Stimulated activated naive CD8-positive, alpha-beta T cell treated with anti-CD3 and anti-CD28 coated beads, Interleukin-15, Interleukin-2, amounts not matched to agents 100 ng/mL and 50 ng/mL, for 24 hours (primary cell): ENCODE measurements at regions not wholly inside any gene's neighbourhood (a gene's known extent, or its start where the extent isn't known, plus 50 kb on each side); places are given as distances from the start of the nearest gene placed in this dataset.
A peak's percentile ranks its signal among the peaks of the same experiment; 100 is the strongest.

ENCODE experiments used
- H3K27ac Mint-ChIP-seq: one replicate; pipeline ENCODE4 v1.8.0; 2021; ENCODE audit warnings: mild to moderate bottlenecking, mixed read lengths
- H3K27me3 Mint-ChIP-seq: one replicate; pipeline ENCODE4 v1.8.0; 2021; ENCODE audit warnings: mixed read lengths
- H3K36me3 Mint-ChIP-seq: one replicate; pipeline ENCODE4 v1.8.0; 2021; ENCODE audit warnings: low read depth, mixed read lengths
- H3K4me1 Mint-ChIP-seq: one replicate; pipeline ENCODE4 v1.8.0; 2021; ENCODE audit warnings: low read depth, mixed read lengths
- H3K4me3 Mint-ChIP-seq: one replicate; pipeline ENCODE4 v1.8.0; 2021; ENCODE audit warnings: mild to moderate bottlenecking, mixed read lengths
- H3K9me3 Mint-ChIP-seq: one replicate; pipeline ENCODE4 v1.8.0; 2021; ENCODE audit warnings: mixed read lengths

- H3K9me3 Mint-ChIP-seq = peaks cover 10% of the 10 kb centered on the region
- no peak overlapping the region for H3K4me3 Mint-ChIP-seq
- H3K27me3 Mint-ChIP-seq = no peaks in the 10 kb centered on the region
- H3K4me1 Mint-ChIP-seq = no peaks in the 10 kb centered on the region
- no peak overlapping the region for H3K27ac Mint-ChIP-seq
- no peaks in the 10 kb centered on the region for H3K36me3 Mint-ChIP-seq
Observed at GRCh38 chr5:23028445-23029021, 175.4 kb upstream of the CDH12 start.

- H3K27me3 Mint-ChIP-seq = no peaks in the 10 kb centered on the region
- no peak overlapping the region for H3K27ac Mint-ChIP-seq
- no peak overlapping the region for H3K4me3 Mint-ChIP-seq
- no peaks in the 10 kb centered on the region for H3K36me3 Mint-ChIP-seq
- no peaks in the 10 kb centered on the region for H3K4me1 Mint-ChIP-seq
- H3K9me3 Mint-ChIP-seq = peaks cover 7% of the 10 kb centered on the region
Observed at GRCh38 chr5:23027830-23028229, 174.7 kb upstream of the CDH12 start.

GRCh38 chr5:23027331-23027730, 174.2 kb upstream of the CDH12 start:
- Mint-ChIP-seq H3K4me1 (no peaks in the 10 kb centered on the region), H3K27ac (no peak overlapping the region), H3K36me3 (no peaks in the 10 kb centered on the region), H3K4me3 (no peak overlapping the region), H3K9me3 (peaks cover 7% of the 10 kb centered on the region), H3K27me3 (no peaks in the 10 kb centered on the region)

GRCh38 chr5:23026252-23027170, 173.4 kb upstream of the CDH12 start:
- peaks cover 7% of the 10 kb centered on the region for H3K9me3 Mint-ChIP-seq

GRCh38 chr5:23025629-23026233, 172.6 kb upstream of the CDH12 start:
- Mint-ChIP-seq H3K27me3 (no peaks in the 10 kb centered on the region), H3K27ac (no peak overlapping the region), H3K9me3 (peaks cover 7% of the 10 kb centered on the region), H3K4me1 (no peaks in the 10 kb centered on the region), H3K36me3 (no peaks in the 10 kb centered on the region), H3K4me3 (no peak overlapping the region)

More at GRCh38 chr5:23026252-23027170, 173.4 kb upstream of the CDH12 start:
- Mint-ChIP-seq H3K27me3 (no peaks in the 10 kb centered on the region), H3K4me1 (no peaks in the 10 kb centered on the region), H3K36me3 (no peaks in the 10 kb centered on the region), H3K27ac (no peak overlapping the region), H3K4me3 (no peak overlapping the region)

GRCh38 chr5:23024470-23024869, 171.3 kb upstream of the CDH12 start:
- Mint-ChIP-seq H3K27ac (no peak overlapping the region), H3K4me3 (no peak overlapping the region), H3K36me3 (no peaks in the 10 kb centered on the region), H3K4me1 (no peaks in the 10 kb centered on the region), H3K9me3 (peaks cover 7% of the 10 kb centered on the region), H3K27me3 (no peaks in the 10 kb centered on the region)

GRCh38 chr5:23014825-23015224, 161.7 kb upstream of the CDH12 start:
- H3K27ac Mint-ChIP-seq = no peak overlapping the region
- no peak overlapping the region for H3K4me3 Mint-ChIP-seq
- H3K4me1 Mint-ChIP-seq = peaks cover 4% of the 10 kb centered on the region
- H3K36me3 Mint-ChIP-seq = no peaks in the 10 kb centered on the region
- H3K27me3 Mint-ChIP-seq = no peaks in the 10 kb centered on the region
- no peaks in the 10 kb centered on the region for H3K9me3 Mint-ChIP-seq

GRCh38 chr5:23014266-23014665, 161.1 kb upstream of the CDH12 start:
- Mint-ChIP-seq H3K27me3 (no peaks in the 10 kb centered on the region), H3K36me3 (no peaks in the 10 kb centered on the region), H3K9me3 (no peaks in the 10 kb centered on the region), H3K4me1 (peaks cover 4% of the 10 kb centered on the region), H3K27ac (no peak overlapping the region), H3K4me3 (no peak overlapping the region)

- peaks cover 4% of the 10 kb centered on the region for H3K4me1 Mint-ChIP-seq
- no peak overlapping the region for H3K27ac Mint-ChIP-seq
- no peaks in the 10 kb centered on the region for H3K9me3 Mint-ChIP-seq
- peak overlapping the region; percentile 74 for H3K4me3 Mint-ChIP-seq
- H3K27me3 Mint-ChIP-seq = no peaks in the 10 kb centered on the region
- H3K36me3 Mint-ChIP-seq = no peaks in the 10 kb centered on the region
Observed at GRCh38 chr5:23013395-23013998, 160.4 kb upstream of the CDH12 start.

GRCh38 chr5:23012842-23013241, 159.7 kb upstream of the CDH12 start:
- no peaks in the 10 kb centered on the region for H3K27me3 Mint-ChIP-seq
- H3K4me3 Mint-ChIP-seq = peak overlapping the region; percentile 74
- H3K4me1 Mint-ChIP-seq = peaks cover 4% of the 10 kb centered on the region
- H3K27ac Mint-ChIP-seq = no peak overlapping the region
- no peaks in the 10 kb centered on the region for H3K9me3 Mint-ChIP-seq
- H3K36me3 Mint-ChIP-seq = no peaks in the 10 kb centered on the region

GRCh38 chr5:23007762-23008161, 154.6 kb upstream of the CDH12 start:
- Mint-ChIP-seq H3K36me3 (no peaks in the 10 kb centered on the region), H3K4me3 (no peak overlapping the region), H3K27me3 (no peaks in the 10 kb centered on the region), H3K9me3 (no peaks in the 10 kb centered on the region), H3K27ac (no peak overlapping the region), H3K4me1 (peaks cover under 1% of the 10 kb centered on the region)

- H3K27ac Mint-ChIP-seq = no peak overlapping the region
- H3K4me1 Mint-ChIP-seq = no peaks in the 10 kb centered on the region
- H3K27me3 Mint-ChIP-seq = no peaks in the 10 kb centered on the region
- no peaks in the 10 kb centered on the region for H3K36me3 Mint-ChIP-seq
- no peak overlapping the region for H3K4me3 Mint-ChIP-seq
- H3K9me3 Mint-ChIP-seq = no peaks in the 10 kb centered on the region
Observed at GRCh38 chr5:23007236-23007635, 154.1 kb upstream of the CDH12 start.

- Mint-ChIP-seq H3K4me1 (no peaks in the 10 kb centered on the region), H3K4me3 (no peak overlapping the region), H3K9me3 (peaks cover 4% of the 10 kb centered on the region), H3K27ac (no peak overlapping the region), H3K36me3 (no peaks in the 10 kb centered on the region), H3K27me3 (no peaks in the 10 kb centered on the region)
Observed at GRCh38 chr5:23001120-23001519, 148.0 kb upstream of the CDH12 start.

- H3K27ac Mint-ChIP-seq = no peak overlapping the region
- H3K9me3 Mint-ChIP-seq = peaks cover 8% of the 10 kb centered on the region
- H3K36me3 Mint-ChIP-seq = no peaks in the 10 kb centered on the region
- no peaks in the 10 kb centered on the region for H3K27me3 Mint-ChIP-seq
- H3K4me3 Mint-ChIP-seq = no peak overlapping the region
- no peaks in the 10 kb centered on the region for H3K4me1 Mint-ChIP-seq
Observed at GRCh38 chr5:22998774-22999173, 145.6 kb upstream of the CDH12 start.

- Mint-ChIP-seq H3K4me3 (no peak overlapping the region), H3K27me3 (no peaks in the 10 kb centered on the region), H3K4me1 (no peaks in the 10 kb centered on the region), H3K9me3 (peaks cover 8% of the 10 kb centered on the region), H3K36me3 (no peaks in the 10 kb centered on the region), H3K27ac (no peak overlapping the region)
Observed at GRCh38 chr5:22998362-22998761, 145.2 kb upstream of the CDH12 start.
